Osteoblast (primary cell): ENCODE measurements at regions not wholly inside any gene's neighbourhood (a gene's known extent, or its start where the extent isn't known, plus 50 kb on each side); places are given as distances from the start of the nearest gene placed in this dataset.

ENCODE experiments used
- DNase-seq: peaks from one replicate; pipeline ENCODE4 v3.0.0; 2011; ENCODE audit warnings: low spot score, mixed read lengths; ENCODE audit not compliant: insufficient read length; ENCODE audit errors: missing footprints
- H2AFZ ChIP-seq: 2 replicates; pipeline ENCODE4 v1.6.0; 2011; ENCODE audit warnings: mild to moderate bottlenecking, low read length
- H3K27ac ChIP-seq: 2 replicates; pipeline ENCODE4 v1.5.1; 2011; ENCODE audit warnings: mild to moderate bottlenecking, low read depth, low read length, moderate library complexity
- H3K27me3 ChIP-seq: 2 replicates; pipeline ENCODE4 v1.6.0; 2012; ENCODE audit warnings: mild to moderate bottlenecking, control low read depth, inconsistent platforms, low read length, moderate library complexity; ENCODE audit not compliant: insufficient read depth
- H3K36me3 ChIP-seq: 2 replicates; pipeline ENCODE4 v1.5.1; 2011; ENCODE audit warnings: mild to moderate bottlenecking, low read length, control low read depth, moderate library complexity; ENCODE audit not compliant: insufficient read depth
- H3K4me1 ChIP-seq: 2 replicates; pipeline ENCODE4 v1.5.1; 2011; ENCODE audit warnings: mild to moderate bottlenecking, low read length, control low read depth, moderate library complexity; ENCODE audit not compliant: insufficient read depth
- H3K4me2 ChIP-seq: 2 replicates; pipeline ENCODE4 v1.6.0; 2011; ENCODE audit warnings: mild to moderate bottlenecking, low read length; ENCODE audit not compliant: insufficient read depth
- H3K4me3 ChIP-seq: fragments of 200-600 bp; sonication (generic); 3 replicates; pipeline ENCODE4 v1.5.1; 2012; ENCODE audit warnings: mild to moderate bottlenecking, low read length, inconsistent platforms; ENCODE audit not compliant: insufficient read depth
- H3K79me2 ChIP-seq: 2 replicates; pipeline ENCODE4 v1.6.0; 2012; ENCODE audit warnings: mild to moderate bottlenecking, low read length, control low read depth, inconsistent platforms; ENCODE audit not compliant: insufficient read depth
- H3K9me3 ChIP-seq: 2 replicates; pipeline ENCODE4 v1.5.1; 2011; ENCODE audit warnings: low read depth, low read length, control low read depth
- H4K20me1 ChIP-seq: 2 replicates; pipeline ENCODE4 v1.6.0; 2012; ENCODE audit warnings: mild to moderate bottlenecking, low read length, control low read depth; ENCODE audit not compliant: insufficient read depth
- CTCF ChIP-seq: IDR thresholded peaks from 2 replicates; pipeline ENCODE4 v1.5.1; 2011; ENCODE audit warnings: mild to moderate bottlenecking, low read depth, low read length, moderate library complexity; ENCODE audit errors: extremely low read depth

- Histone ChIP-seq H3K27me3 (no peaks in the 10 kb centered on the region), H3K4me1 (no peaks in the 10 kb centered on the region), H4K20me1 (no peaks in the 10 kb centered on the region), H3K4me2 (no peak overlapping the region), H3K9me3 (no peaks in the 10 kb centered on the region), H2AFZ (no peak overlapping the region), H3K27ac (no peak overlapping the region), H3K79me2 (no peaks in the 10 kb centered on the region), H3K36me3 (no peaks in the 10 kb centered on the region), H3K4me3 (no peak overlapping the region)
- no peak for TF ChIP-seq CTCF
- no peak for DNase-seq
Observed at GRCh38 chr5:9780501-9780900, 150.3 kb upstream of the TAS2R1 start.

GRCh38 chr5:9776525-9776924 is 146.4 kb upstream of the TAS2R1 start:
- Histone ChIP-seq H3K4me2 (no peak overlapping the region), H3K27me3 (no peaks in the 10 kb centered on the region), H3K27ac (no peak overlapping the region), H4K20me1 (no peaks in the 10 kb centered on the region), H3K36me3 (no peaks in the 10 kb centered on the region), H3K4me1 (peaks cover 3% of the 10 kb centered on the region), H3K79me2 (no peaks in the 10 kb centered on the region), H2AFZ (no peak overlapping the region), H3K4me3 (no peak overlapping the region), H3K9me3 (no peaks in the 10 kb centered on the region)
- TF ChIP-seq CTCF, result no peak
- DNase-seq, result no peak

GRCh38 chr5:9775339-9775738 is 145.2 kb upstream of the TAS2R1 start:
- TF ChIP-seq CTCF, result no peak
- H3K4me2 ChIP-seq, result no peak overlapping the region
- peak overlapping the region; percentile 63 for H2AFZ ChIP-seq
- no peaks in the 10 kb centered on the region for H3K36me3 ChIP-seq
- no peak overlapping the region for H3K27ac ChIP-seq
- peaks cover 3% of the 10 kb centered on the region for H3K4me1 ChIP-seq
- DNase-seq, result no peak
- H4K20me1 ChIP-seq, result no peaks in the 10 kb centered on the region
- no peaks in the 10 kb centered on the region for H3K9me3 ChIP-seq
- H3K4me3 ChIP-seq, result no peak overlapping the region
- H3K27me3 ChIP-seq, result no peaks in the 10 kb centered on the region
- no peaks in the 10 kb centered on the region for H3K79me2 ChIP-seq

GRCh38 chr5:9774472-9775079 is 144.4 kb upstream of the TAS2R1 start:
- H3K27me3 ChIP-seq, result no peaks in the 10 kb centered on the region
- no peak overlapping the region for H3K27ac ChIP-seq
- H3K79me2 ChIP-seq, result no peaks in the 10 kb centered on the region
- H3K4me1 ChIP-seq, result peaks cover 3% of the 10 kb centered on the region
- no peak overlapping the region for H3K4me2 ChIP-seq
- TF ChIP-seq CTCF, result peak; percentile 35
- H4K20me1 ChIP-seq, result no peaks in the 10 kb centered on the region
- no peak overlapping the region for H2AFZ ChIP-seq
- DNase-seq, result no peak
- H3K36me3 ChIP-seq, result no peaks in the 10 kb centered on the region
- no peak overlapping the region for H3K4me3 ChIP-seq
- no peaks in the 10 kb centered on the region for H3K9me3 ChIP-seq
